ENCODE measurements at regions not wholly inside any gene's neighbourhood (a gene's known extent, or its start where the extent isn't known, plus 50 kb on each side); places are given as distances from the start of the nearest gene placed in this dataset.

GRCh38 chr2:138205281-138205680 lies 241.0 kb downstream of the HNMT start:
- no peak for TF ChIP-seq CTCF (IDR thresholded peaks at IDR 0.05)
- TF ChIP-seq POLR2A (IDR thresholded peaks at IDR 0.05; ENCODE audit: low read depth): no peak
- no peak for TF ChIP-seq EP300 (IDR thresholded peaks at IDR 0.05)

Data from esophagus muscularis mucosa (tissue), 4 donors.